HUES48 (cell line): ENCODE measurements at regions not wholly inside any gene's neighbourhood (a gene's known extent, or its start where the extent isn't known, plus 50 kb on each side); places are given as distances from the start of the nearest gene placed in this dataset.

Experiments
- H3K27ac ChIP-seq: one replicate; pipeline ENCODE4 v1.7.0; 2013; ENCODE audit warnings: low read depth, low read length, inconsistent platforms
- H3K27me3 ChIP-seq: 2 replicates; pipeline ENCODE4 v1.6.1; 2013; ENCODE audit warnings: mild to moderate bottlenecking, low read length; ENCODE audit not compliant: control insufficient read depth, insufficient read depth
- H3K36me3 ChIP-seq: 2 replicates; pipeline ENCODE4 v1.6.1; 2013; ENCODE audit warnings: low read length; ENCODE audit not compliant: control insufficient read depth, insufficient read depth
- H3K4me1 ChIP-seq: 2 replicates; pipeline ENCODE4 v1.6.1; 2013; ENCODE audit warnings: mild to moderate bottlenecking, low read length; ENCODE audit not compliant: control insufficient read depth, insufficient read depth
- H3K4me3 ChIP-seq: 2 replicates; pipeline ENCODE4 v1.5.1; 2013; ENCODE audit warnings: mild to moderate bottlenecking, low read depth, low read length
- H3K9ac ChIP-seq: 2 replicates; pipeline ENCODE4 v1.6.1; 2013; ENCODE audit warnings: mild to moderate bottlenecking, low read depth, low read length, moderate library complexity
- H3K9me3 ChIP-seq: 2 replicates; pipeline ENCODE4 v1.6.1; 2013; ENCODE audit warnings: low read length; ENCODE audit not compliant: control insufficient read depth, insufficient read depth

DNA sequence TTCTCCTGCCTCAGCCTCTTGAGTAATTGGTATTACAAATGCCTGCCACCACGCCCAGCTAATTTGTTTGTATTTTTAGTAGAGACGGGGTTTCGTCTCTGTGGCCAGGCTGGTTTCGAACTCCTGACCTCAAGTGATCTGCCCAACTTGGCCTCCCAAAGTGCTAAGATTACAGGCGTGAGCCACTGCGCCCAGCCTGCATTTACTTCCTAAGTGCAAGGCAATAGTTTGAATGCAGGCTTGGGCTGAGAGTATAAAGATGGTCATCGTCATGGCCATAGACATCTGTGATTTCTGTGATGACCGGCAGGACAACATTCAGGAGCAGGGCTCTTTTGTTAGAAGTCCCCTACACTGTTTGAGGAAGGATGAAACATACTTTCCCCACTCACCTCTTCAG is 393.9 kb upstream of the SHH start:
- Histone ChIP-seq H3K9me3 (no peaks in the 10 kb centered on the region), H3K4me1 (no peaks in the 10 kb centered on the region), H3K27ac (no peak overlapping the region), H3K4me3 (no peak overlapping the region), H3K27me3 (no peaks in the 10 kb centered on the region), H3K9ac (no peak overlapping the region), H3K36me3 (no peaks in the 10 kb centered on the region)

DNA sequence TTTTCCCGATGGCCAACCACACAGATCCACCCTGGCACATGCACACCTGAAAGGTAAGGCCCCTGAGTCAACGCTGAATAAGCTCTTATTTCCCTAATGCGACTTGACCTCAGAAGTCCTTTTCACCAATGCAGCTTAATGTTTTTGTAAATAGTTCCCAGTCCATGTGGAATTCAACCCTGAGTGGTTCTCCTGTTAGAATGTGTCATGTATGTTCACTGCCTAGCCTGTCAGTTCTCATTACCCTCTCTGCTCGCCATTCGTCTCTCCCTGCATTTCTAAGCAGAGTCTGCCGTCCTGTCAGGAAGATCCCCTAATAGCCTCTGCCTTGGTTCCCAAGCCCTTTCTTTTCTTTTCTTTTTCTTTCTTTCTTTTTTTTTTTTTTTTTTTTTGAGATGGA is 392.6 kb upstream of the SHH start:
- no peaks in the 10 kb centered on the region for H3K27me3 ChIP-seq
- no peak overlapping the region for H3K4me3 ChIP-seq

DNA sequence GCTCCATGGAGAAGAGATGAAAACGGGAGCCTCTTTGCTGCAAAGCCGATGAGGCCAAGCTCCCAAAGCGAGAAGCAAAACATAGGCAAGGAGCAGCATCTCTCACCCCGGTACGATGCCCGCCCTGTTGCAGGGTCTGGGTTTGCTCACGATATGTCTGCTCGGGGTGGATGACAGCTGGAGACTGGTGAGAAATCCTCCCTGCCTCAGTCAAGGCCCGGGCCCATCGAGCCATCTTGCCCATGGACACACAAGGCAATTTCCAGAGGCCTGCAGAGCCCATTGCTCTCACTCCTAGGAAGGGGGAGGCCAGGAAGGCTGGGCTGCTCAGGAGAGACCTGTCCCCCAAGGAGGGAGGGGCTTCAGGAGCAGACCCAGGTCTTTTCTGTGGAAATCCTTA is 391.7 kb upstream of the SHH start:
- Histone ChIP-seq H3K4me3 (no peak overlapping the region), H3K27ac (no peak overlapping the region), H3K36me3 (no peaks in the 10 kb centered on the region), H3K9me3 (no peaks in the 10 kb centered on the region), H3K4me1 (no peaks in the 10 kb centered on the region), H3K9ac (no peak overlapping the region), H3K27me3 (no peaks in the 10 kb centered on the region)

More for the DNA sequence above, 392.6 kb upstream of the SHH start:
- Histone ChIP-seq H3K9ac (no peak overlapping the region), H3K36me3 (no peaks in the 10 kb centered on the region), H3K4me1 (no peaks in the 10 kb centered on the region), H3K27ac (no peak overlapping the region), H3K9me3 (no peaks in the 10 kb centered on the region)

DNA sequence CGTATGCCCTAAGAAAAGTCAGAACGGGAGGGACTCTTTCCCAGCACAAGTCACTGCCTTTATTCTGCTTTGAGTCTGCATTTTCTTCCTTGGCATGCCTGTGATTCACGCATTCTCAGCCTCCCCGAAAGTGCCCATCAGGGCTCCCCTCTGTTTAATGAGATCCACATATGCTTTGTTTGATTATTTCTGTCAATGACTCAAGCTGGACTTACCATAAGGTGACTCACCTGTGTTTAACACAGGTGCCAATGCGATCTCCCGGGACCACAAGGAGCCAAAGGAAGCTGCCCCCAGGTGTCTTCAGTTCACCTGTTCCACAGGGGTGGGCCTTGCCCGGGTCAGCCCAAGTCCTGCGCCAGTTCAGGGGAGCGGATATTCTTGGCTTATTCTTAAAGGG is 386.0 kb upstream of the SHH start:
- Histone ChIP-seq H3K4me3 (no peak overlapping the region), H3K27ac (no peak overlapping the region), H3K4me1 (no peaks in the 10 kb centered on the region), H3K36me3 (no peaks in the 10 kb centered on the region), H3K9me3 (no peaks in the 10 kb centered on the region), H3K27me3 (no peaks in the 10 kb centered on the region), H3K9ac (no peak overlapping the region)

DNA sequence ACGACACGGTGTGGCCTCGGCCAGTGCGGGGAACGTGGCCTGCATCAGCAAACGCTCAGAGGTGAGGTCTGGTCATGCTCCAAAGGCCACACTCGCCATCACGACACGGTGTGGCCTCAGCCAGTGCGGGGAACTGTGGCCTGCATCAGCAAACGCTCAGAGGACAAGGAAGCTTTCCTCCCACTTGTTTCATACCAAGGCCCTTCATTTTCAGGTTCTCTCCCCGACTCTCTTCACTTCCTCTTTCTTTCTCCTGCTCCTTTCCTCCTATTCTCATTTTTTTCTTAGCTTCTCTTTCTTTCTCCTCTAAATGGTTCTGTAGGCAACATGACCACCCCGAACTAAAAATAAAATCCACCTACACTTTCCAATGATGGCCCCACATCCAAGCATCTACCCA is 384.4 kb upstream of the SHH start:
- Histone ChIP-seq H3K36me3 (no peaks in the 10 kb centered on the region), H3K27me3 (no peaks in the 10 kb centered on the region), H3K4me1 (no peaks in the 10 kb centered on the region), H3K4me3 (no peak overlapping the region), H3K27ac (no peak overlapping the region), H3K9me3 (no peaks in the 10 kb centered on the region), H3K9ac (no peak overlapping the region)

DNA sequence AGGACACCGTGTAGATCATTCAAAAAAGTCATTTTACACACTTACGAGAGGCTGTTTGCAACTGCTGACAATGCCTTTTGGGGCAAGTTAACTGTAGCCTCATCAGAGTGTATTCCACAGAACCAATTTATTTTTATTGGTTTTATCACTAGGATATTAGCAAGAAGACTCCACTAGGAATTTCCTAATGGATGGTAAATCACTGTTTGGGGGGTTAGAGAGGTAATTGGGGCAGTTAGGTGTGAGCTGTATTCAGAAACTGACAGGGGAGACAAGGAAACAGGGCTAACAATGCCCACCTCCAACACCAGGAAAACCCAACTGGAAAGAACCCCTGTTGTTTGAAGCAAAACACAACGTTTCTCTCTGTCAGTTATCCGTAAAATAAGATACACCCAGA is 383.0 kb upstream of the SHH start:
- H3K4me1 ChIP-seq = no peaks in the 10 kb centered on the region
- no peaks in the 10 kb centered on the region for H3K36me3 ChIP-seq
- no peak overlapping the region for H3K4me3 ChIP-seq
- no peak overlapping the region for H3K9ac ChIP-seq
- no peaks in the 10 kb centered on the region for H3K27me3 ChIP-seq
- H3K9me3 ChIP-seq = no peaks in the 10 kb centered on the region
- H3K27ac ChIP-seq = no peak overlapping the region

DNA sequence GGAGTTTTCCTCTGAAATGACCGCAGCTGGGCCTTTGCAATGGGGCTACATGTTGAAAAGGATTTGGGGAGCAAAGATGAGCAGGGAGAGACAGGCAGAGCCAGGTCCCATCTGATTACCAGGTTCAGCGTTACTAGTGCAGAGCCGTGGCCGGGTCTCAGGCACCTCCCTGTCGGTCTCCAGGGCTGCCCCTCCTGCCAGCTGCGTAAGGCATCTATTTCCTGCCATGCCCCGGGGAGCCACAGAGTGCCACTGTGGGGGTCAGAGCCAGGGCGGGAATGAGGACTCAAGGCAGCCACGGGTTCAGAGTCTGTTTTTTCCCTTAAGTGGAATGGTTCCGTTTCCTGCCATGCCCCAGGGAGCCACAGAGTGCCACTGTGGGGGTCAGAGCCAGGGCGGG is 382.6 kb upstream of the SHH start:
- Histone ChIP-seq H3K9me3 (no peaks in the 10 kb centered on the region), H3K36me3 (no peaks in the 10 kb centered on the region), H3K9ac (no peak overlapping the region), H3K27me3 (no peaks in the 10 kb centered on the region), H3K4me1 (no peaks in the 10 kb centered on the region), H3K4me3 (no peak overlapping the region), H3K27ac (no peak overlapping the region)

DNA sequence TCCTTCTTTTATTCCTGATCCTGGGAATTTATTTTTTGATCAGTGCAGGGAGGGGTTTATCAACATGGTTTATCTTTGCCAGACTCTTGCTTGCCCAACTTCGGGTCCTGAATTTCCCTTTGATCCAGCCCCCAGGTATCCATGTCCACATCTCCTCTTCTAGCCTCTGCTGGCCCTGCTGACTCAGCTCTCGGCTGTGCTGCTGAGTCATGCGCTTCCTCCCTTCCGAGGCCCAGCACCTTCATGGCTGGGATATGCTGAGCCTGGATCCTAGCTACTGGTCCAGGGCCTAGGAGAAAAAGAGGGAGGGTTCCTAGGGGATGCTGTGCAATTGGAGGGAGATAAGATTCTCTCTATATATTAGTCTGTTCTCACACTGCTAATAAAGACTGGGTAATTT is 380.7 kb upstream of the SHH start:
- Histone ChIP-seq H3K4me1 (no peaks in the 10 kb centered on the region), H3K9ac (no peak overlapping the region), H3K36me3 (no peaks in the 10 kb centered on the region), H3K27ac (no peak overlapping the region), H3K27me3 (no peaks in the 10 kb centered on the region), H3K9me3 (no peaks in the 10 kb centered on the region), H3K4me3 (no peak overlapping the region)

DNA sequence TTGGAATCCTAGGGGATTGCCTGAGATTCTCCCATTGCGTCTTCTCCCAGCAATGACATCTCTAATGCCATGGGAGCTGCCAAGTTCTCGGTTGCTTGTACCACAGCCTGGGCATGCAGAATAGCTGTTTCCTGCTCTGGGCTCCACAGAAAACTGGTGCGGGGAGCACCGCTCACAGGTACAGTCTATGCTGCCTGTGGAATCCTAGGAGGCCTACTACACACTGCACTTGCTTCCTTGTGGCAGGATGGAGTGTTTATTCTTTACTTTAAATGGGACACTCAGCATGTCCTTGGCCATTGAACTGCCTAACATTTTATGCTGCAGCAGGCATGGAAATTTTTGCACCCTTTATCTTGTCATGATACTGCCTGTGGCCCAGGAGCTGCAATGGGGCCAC is 378.8 kb upstream of the SHH start:
- Histone ChIP-seq H3K9ac (no peak overlapping the region), H3K27me3 (no peaks in the 10 kb centered on the region), H3K36me3 (no peaks in the 10 kb centered on the region), H3K9me3 (peaks cover 12% of the 10 kb centered on the region), H3K4me1 (no peaks in the 10 kb centered on the region), H3K27ac (no peak overlapping the region), H3K4me3 (no peak overlapping the region)

DNA sequence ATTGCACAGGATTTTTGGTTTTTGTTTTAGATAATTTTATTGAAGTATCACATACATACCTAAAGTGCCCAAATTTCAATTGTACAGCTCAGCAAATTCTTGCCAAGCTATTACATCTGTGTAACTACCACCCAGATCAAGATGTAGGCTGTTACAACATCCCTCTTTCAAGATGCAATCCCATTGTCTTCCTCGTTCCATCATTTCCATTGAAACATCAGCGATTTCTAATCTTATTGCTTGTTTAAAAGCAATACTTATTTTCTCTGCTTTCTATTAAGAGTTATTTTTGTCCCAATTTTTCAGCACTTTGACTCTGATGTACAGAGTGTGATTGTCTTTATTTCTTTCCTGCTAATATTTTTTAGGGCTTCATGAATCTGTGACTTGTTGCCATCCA is 372.8 kb upstream of the SHH start:
- H3K4me1 ChIP-seq = no peaks in the 10 kb centered on the region
- H3K4me3 ChIP-seq = no peak overlapping the region
- no peaks in the 10 kb centered on the region for H3K27me3 ChIP-seq
- H3K27ac ChIP-seq = no peak overlapping the region
- no peak overlapping the region for H3K9ac ChIP-seq
- H3K9me3 ChIP-seq = peaks cover 24% of the 10 kb centered on the region
- no peaks in the 10 kb centered on the region for H3K36me3 ChIP-seq

DNA sequence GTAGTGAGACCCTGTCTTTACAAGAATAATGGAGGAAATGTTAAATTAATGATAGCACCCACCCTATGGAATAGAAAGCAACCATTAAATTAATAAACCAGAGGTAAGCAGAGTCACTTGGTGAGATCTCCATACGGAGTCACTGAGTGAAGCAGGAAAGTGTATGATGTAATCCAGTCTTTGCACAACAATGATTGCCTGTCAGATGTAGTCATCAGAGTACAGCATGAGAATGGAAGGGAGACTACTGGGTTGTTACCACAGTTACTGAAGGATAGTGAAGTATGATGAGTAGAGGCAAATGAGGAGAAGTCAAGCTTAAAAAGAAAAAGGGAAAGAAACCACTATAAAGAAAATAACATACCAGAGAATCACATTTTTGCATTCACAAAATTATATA is 371.9 kb upstream of the SHH start:
- H3K36me3 ChIP-seq = no peaks in the 10 kb centered on the region
- H3K9me3 ChIP-seq = peaks cover 24% of the 10 kb centered on the region
- no peak overlapping the region for H3K4me3 ChIP-seq
- no peaks in the 10 kb centered on the region for H3K27me3 ChIP-seq
- H3K9ac ChIP-seq = no peak overlapping the region
- no peak overlapping the region for H3K27ac ChIP-seq
- H3K4me1 ChIP-seq = no peaks in the 10 kb centered on the region
